ENCODE measurements at regions not wholly inside any gene's neighbourhood (a gene's known extent, or its start where the extent isn't known, plus 50 kb on each side); places are given as distances from the start of the nearest gene placed in this dataset.

- intact Hi-C loops (cut with DNase I), result no loop called here
- no peak overlapping the region for H3K4me3 ChIP-seq
- no peaks in the 10 kb centered on the region for H3K36me3 ChIP-seq
- TF ChIP-seq EP300 (IDR thresholded peaks at IDR 0.05) (no peak), POLR2A (IDR thresholded peaks at IDR 0.05; ENCODE audit: low read depth) (no peak), CTCF (IDR thresholded peaks at IDR 0.05) (no peak), POLR2AphosphoS5 (IDR thresholded peaks at IDR 0.05) (no peak)
- H3K9me3 ChIP-seq, result peaks cover 0 to 14% (median 4%) of the 10 kb centered on the region in 4 donors
- H3K27ac ChIP-seq (replicated peaks in 1 of 4), result no peak overlapping the region
- DNase-seq (ENCODE audit: extremely low spot score), result peak; percentile 74
- H3K27me3 ChIP-seq, result no peaks in the 10 kb centered on the region
- 84% methylated on average over 11 of the region's 11 CpGs for WGBS
- no peaks in the 10 kb centered on the region for H3K4me1 ChIP-seq
Observed at GRCh38 chr16:73743665-73744496, 552.7 kb upstream of the PSMD7 start.

- WGBS, result 94% methylated on average over 4 of the region's 4 CpGs
- peak; percentile 70 for DNase-seq (ENCODE audit: extremely low spot score)
- H3K36me3 ChIP-seq, result no peaks in the 10 kb centered on the region
- no peaks in the 10 kb centered on the region for H3K27me3 ChIP-seq
- intact Hi-C loops (cut with DNase I), result no loop called here
- no peak overlapping the region for H3K4me3 ChIP-seq
- H3K27ac ChIP-seq (replicated peaks in 1 of 4), result no peak overlapping the region
- H3K9me3 ChIP-seq, result peaks cover 0 to 15% (median 0%) of the 10 kb centered on the region in 4 donors
- TF ChIP-seq POLR2AphosphoS5 (IDR thresholded peaks at IDR 0.05) (no peak), CTCF (IDR thresholded peaks at IDR 0.05) (no peak), EP300 (IDR thresholded peaks at IDR 0.05) (no peak), POLR2A (IDR thresholded peaks at IDR 0.05; ENCODE audit: low read depth) (no peak)
- no peaks in the 10 kb centered on the region for H3K4me1 ChIP-seq
Observed at GRCh38 chr16:73739049-73739769, 557.4 kb upstream of the PSMD7 start.

GRCh38 chr16:73738266-73738665 lies 558.3 kb upstream of the PSMD7 start:
- no peak for TF ChIP-seq CTCF (IDR thresholded peaks at IDR 0.05)
- no peak for TF ChIP-seq POLR2A (IDR thresholded peaks at IDR 0.05; ENCODE audit: low read depth)
- TF ChIP-seq EP300 (IDR thresholded peaks at IDR 0.05), result no peak
- intact Hi-C loops (cut with DNase I), result no loop called here

GRCh38 chr16:73737637-73738036 lies 559.0 kb upstream of the PSMD7 start:
- Histone ChIP-seq H3K27ac (replicated peaks in 1 of 4) (no peak overlapping the region), H3K27me3 (no peaks in the 10 kb centered on the region), H3K4me1 (no peaks in the 10 kb centered on the region), H3K9me3 (peaks cover 0 to 16% (median 0%) of the 10 kb centered on the region in 4 donors), H3K4me3 (no peak overlapping the region), H3K36me3 (no peaks in the 10 kb centered on the region)
- intact Hi-C loops (cut with DNase I), result no loop called here
- no peak for TF ChIP-seq POLR2A (IDR thresholded peaks at IDR 0.05; ENCODE audit: low read depth)
- no peak for TF ChIP-seq CTCF (IDR thresholded peaks at IDR 0.05)
- TF ChIP-seq POLR2AphosphoS5 (IDR thresholded peaks at IDR 0.05), result no peak
- no peak for TF ChIP-seq EP300 (IDR thresholded peaks at IDR 0.05)
- DNase-seq (ENCODE audit: extremely low spot score), result no peak
- 62% methylated on average over 3 of the region's 3 CpGs for WGBS

More at GRCh38 chr16:73738266-73738665, 558.3 kb upstream of the PSMD7 start:
- Histone ChIP-seq H3K27me3 (no peaks in the 10 kb centered on the region), H3K27ac (replicated peaks in 1 of 4) (no peak overlapping the region), H3K4me3 (no peak overlapping the region), H3K9me3 (peaks cover 0 to 15% (median 0%) of the 10 kb centered on the region in 4 donors), H3K4me1 (no peaks in the 10 kb centered on the region), H3K36me3 (no peaks in the 10 kb centered on the region)
- WGBS, result 69% methylated on average over 4 of the region's 4 CpGs
- peak; percentile 50 for DNase-seq (ENCODE audit: extremely low spot score)
